Gastroesophageal sphincter (tissue), 3 donors: ENCODE measurements at regions not wholly inside any gene's neighbourhood (a gene's known extent, or its start where the extent isn't known, plus 50 kb on each side); places are given as distances from the start of the nearest gene placed in this dataset.

Experiments
- POLR2AphosphoS5 ChIP-seq: sonication (generic); formaldehyde crosslinking; IDR thresholded peaks from one replicate; pipeline ENCODE4 v1.6.1; 2017; ENCODE audit warnings: antibody characterized with exemption
- TF ChIP-seq, protein P1 (sequence below), 4 experiments: fragments of 200-600 bp in 2 of 4; fragments of 450-650 bp in 2 of 4; sonication (generic) in 1 of 4; IDR thresholded peaks; one replicate each; pipeline ENCODE4 v1.5.1; 2017 to 2019; ENCODE audit warnings: antibody characterized with exemption in 4 of 4, mild to moderate bottlenecking in 2 of 4, moderate library complexity in 2 of 4

DNA sequence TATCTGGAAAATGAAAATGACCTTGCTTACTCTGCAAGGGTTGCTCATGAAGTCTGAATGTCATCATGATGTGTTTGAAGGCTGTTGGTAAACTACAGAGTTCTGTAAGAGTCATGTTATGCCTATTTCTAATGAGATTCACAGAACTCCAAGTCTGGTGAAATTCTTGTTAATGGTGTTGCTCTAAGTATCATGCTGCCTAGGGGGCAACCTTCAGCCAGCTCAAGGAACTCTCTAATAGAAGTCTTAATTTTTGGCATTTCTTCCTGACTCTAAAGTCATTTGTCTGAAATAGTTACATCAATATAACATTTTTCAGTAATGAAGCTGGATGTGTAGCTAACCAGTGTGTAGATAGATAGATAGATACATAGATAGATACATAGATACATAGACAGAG, 302.8 kb downstream of the FAT3 start:
- TF ChIP-seq POLR2AphosphoS5 = no peak
- TF ChIP-seq, protein P1, sequence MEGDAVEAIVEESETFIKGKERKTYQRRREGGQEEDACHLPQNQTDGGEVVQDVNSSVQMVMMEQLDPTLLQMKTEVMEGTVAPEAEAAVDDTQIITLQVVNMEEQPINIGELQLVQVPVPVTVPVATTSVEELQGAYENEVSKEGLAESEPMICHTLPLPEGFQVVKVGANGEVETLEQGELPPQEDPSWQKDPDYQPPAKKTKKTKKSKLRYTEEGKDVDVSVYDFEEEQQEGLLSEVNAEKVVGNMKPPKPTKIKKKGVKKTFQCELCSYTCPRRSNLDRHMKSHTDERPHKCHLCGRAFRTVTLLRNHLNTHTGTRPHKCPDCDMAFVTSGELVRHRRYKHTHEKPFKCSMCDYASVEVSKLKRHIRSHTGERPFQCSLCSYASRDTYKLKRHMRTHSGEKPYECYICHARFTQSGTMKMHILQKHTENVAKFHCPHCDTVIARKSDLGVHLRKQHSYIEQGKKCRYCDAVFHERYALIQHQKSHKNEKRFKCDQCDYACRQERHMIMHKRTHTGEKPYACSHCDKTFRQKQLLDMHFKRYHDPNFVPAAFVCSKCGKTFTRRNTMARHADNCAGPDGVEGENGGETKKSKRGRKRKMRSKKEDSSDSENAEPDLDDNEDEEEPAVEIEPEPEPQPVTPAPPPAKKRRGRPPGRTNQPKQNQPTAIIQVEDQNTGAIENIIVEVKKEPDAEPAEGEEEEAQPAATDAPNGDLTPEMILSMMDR (IDR thresholded peaks at IDR 0.05) = no peak
